Ishikawa (cell line): ENCODE measurements at regions not wholly inside any gene's neighbourhood (a gene's known extent, or its start where the extent isn't known, plus 50 kb on each side); places are given as distances from the start of the nearest gene placed in this dataset.

ENCODE experiments used
- CEBPB ChIP-seq: IDR thresholded peaks from 2 replicates; pipeline ENCODE4 v1.6.1; 2012
- CREB1 ChIP-seq: IDR thresholded peaks from 2 replicates; pipeline ENCODE4 v1.6.1; 2012; ENCODE audit warnings: low read depth
- EGR1 ChIP-seq: IDR thresholded peaks from 2 replicates; pipeline ENCODE4 v1.6.1; 2012
- EP300 ChIP-seq: IDR thresholded peaks from 2 replicates; pipeline ENCODE4 v1.6.1; 2012; ENCODE audit warnings: borderline replicate concordance
- FOXM1 ChIP-seq: IDR thresholded peaks from 2 replicates; pipeline ENCODE4 v1.6.1; 2012; ENCODE audit warnings: low read depth, borderline replicate concordance
- MAX ChIP-seq: IDR thresholded peaks from 2 replicates; pipeline ENCODE4 v1.6.1; 2012
- NFIC ChIP-seq: IDR thresholded peaks from 2 replicates; pipeline ENCODE4 v1.6.1; 2012
- RAD21 ChIP-seq: IDR thresholded peaks from 2 replicates; pipeline ENCODE4 v1.6.1; 2012; ENCODE audit warnings: low read depth
- TAF1 ChIP-seq: IDR thresholded peaks from 2 replicates; pipeline ENCODE4 v1.6.1; 2012; ENCODE audit warnings: low read depth, mild to moderate bottlenecking
- TCF12 ChIP-seq: IDR thresholded peaks from 2 replicates; pipeline ENCODE4 v1.6.1; 2012; ENCODE audit warnings: low read depth
- TEAD4 ChIP-seq: IDR thresholded peaks from 2 replicates; pipeline ENCODE4 v1.6.1; 2012
- USF1 ChIP-seq: IDR thresholded peaks from 2 replicates; pipeline ENCODE4 v1.6.1; 2012
- YY1 ChIP-seq: IDR thresholded peaks from 2 replicates; pipeline ENCODE4 v1.6.1; 2012; ENCODE audit warnings: low read depth
- ZBTB7A ChIP-seq: IDR thresholded peaks from 2 replicates; pipeline ENCODE4 v1.6.1; 2012; ENCODE audit warnings: low read depth
- TF ChIP-seq, protein P1 (sequence below): IDR thresholded peaks from 2 replicates; pipeline ENCODE4 v1.6.1; 2012; ENCODE audit warnings: low read depth, mild to moderate bottlenecking

- TF ChIP-seq TCF12 (no peak), EP300 (no peak), TEAD4 (no peak), CEBPB (no peak), NFIC (no peak)
Measured at GRCh38 chr15:100762913-100763834, 116.5 kb upstream of the ALDH1A3 start.

GRCh38 chr15:100763835-100764750 is 115.5 kb upstream of the ALDH1A3 start:
- TF ChIP-seq EGR1, result no peak
- TF ChIP-seq CREB1, result no peak
- TF ChIP-seq TAF1, result no peak
- TF ChIP-seq RAD21, result no peak
- no peak for TF ChIP-seq YY1
- TF ChIP-seq ZBTB7A, result no peak
- TF ChIP-seq, protein P1, sequence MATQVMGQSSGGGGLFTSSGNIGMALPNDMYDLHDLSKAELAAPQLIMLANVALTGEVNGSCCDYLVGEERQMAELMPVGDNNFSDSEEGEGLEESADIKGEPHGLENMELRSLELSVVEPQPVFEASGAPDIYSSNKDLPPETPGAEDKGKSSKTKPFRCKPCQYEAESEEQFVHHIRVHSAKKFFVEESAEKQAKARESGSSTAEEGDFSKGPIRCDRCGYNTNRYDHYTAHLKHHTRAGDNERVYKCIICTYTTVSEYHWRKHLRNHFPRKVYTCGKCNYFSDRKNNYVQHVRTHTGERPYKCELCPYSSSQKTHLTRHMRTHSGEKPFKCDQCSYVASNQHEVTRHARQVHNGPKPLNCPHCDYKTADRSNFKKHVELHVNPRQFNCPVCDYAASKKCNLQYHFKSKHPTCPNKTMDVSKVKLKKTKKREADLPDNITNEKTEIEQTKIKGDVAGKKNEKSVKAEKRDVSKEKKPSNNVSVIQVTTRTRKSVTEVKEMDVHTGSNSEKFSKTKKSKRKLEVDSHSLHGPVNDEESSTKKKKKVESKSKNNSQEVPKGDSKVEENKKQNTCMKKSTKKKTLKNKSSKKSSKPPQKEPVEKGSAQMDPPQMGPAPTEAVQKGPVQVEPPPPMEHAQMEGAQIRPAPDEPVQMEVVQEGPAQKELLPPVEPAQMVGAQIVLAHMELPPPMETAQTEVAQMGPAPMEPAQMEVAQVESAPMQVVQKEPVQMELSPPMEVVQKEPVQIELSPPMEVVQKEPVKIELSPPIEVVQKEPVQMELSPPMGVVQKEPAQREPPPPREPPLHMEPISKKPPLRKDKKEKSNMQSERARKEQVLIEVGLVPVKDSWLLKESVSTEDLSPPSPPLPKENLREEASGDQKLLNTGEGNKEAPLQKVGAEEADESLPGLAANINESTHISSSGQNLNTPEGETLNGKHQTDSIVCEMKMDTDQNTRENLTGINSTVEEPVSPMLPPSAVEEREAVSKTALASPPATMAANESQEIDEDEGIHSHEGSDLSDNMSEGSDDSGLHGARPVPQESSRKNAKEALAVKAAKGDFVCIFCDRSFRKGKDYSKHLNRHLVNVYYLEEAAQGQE, result no peak

GRCh38 chr15:100764778-100765466 is 114.7 kb upstream of the ALDH1A3 start:
- no peak for TF ChIP-seq ZBTB7A
- TF ChIP-seq TCF12, result no peak
- TF ChIP-seq FOXM1, result no peak
- TF ChIP-seq CREB1, result no peak
- no peak for TF ChIP-seq CEBPB

GRCh38 chr15:100765467-100766241 is 114.0 kb upstream of the ALDH1A3 start:
- TF ChIP-seq NFIC, result no peak
- no peak for TF ChIP-seq RAD21
- no peak for TF ChIP-seq TAF1
- TF ChIP-seq TCF12, result no peak
- TF ChIP-seq, protein P1, result no peak
- TF ChIP-seq FOXM1, result no peak
- no peak for TF ChIP-seq EP300
- no peak for TF ChIP-seq TEAD4
- TF ChIP-seq USF1, result no peak
- no peak for TF ChIP-seq CREB1
- TF ChIP-seq MAX, result no peak
- no peak for TF ChIP-seq CEBPB
- no peak for TF ChIP-seq EGR1
- no peak for TF ChIP-seq ZBTB7A

DNA sequence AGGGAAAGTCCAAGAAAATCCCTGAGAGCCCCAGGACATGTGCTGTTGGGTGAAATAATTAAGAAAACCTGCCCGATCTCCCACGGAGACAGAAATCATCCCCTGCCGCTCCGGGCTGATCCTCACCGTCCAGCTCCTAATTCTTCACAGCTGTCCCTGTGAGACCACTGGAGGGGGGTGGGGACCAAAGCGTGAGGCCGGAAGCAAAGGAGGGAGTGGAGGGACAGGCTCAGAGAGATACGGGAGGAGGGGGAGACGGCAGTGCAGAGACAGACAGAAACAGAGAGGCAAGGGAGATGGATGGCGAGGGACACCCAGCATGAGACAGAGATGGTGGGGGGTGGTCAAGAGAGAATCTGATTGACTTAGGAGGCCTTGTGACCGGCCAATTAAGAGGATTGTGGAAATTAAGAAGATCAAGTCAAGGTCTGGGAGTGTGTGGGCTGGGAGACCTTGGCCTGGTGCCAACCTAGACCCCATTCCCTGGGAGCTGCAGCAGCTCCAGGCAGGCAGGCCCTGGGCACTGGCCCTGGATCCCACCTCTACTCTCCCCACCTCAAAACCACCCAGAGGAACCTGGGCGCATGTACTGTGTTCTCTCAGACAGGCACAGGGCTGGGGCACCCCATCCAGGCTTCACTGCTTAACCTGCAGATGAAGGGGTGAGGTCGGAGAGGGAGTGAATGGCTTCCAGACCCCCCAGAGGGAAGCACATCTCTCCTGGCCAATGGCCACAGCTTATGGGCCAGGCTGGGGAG is 113.2 kb upstream of the ALDH1A3 start:
- TF ChIP-seq YY1, result no peak
- TF ChIP-seq TAF1, result no peak
- no peak for TF ChIP-seq TEAD4
- TF ChIP-seq EP300, result no peak
- TF ChIP-seq FOXM1, result no peak
- no peak for TF ChIP-seq TCF12
- TF ChIP-seq, protein P1, result no peak
- TF ChIP-seq RAD21, result no peak
- TF ChIP-seq MAX, result no peak
- no peak for TF ChIP-seq USF1
- no peak for TF ChIP-seq EGR1
- no peak for TF ChIP-seq ZBTB7A
- no peak for TF ChIP-seq CEBPB
- TF ChIP-seq CREB1, result no peak
- no peak for TF ChIP-seq NFIC
